GM10266 (cell line): ENCODE measurements at regions not wholly inside any gene's neighbourhood (a gene's known extent, or its start where the extent isn't known, plus 50 kb on each side); places are given as distances from the start of the nearest gene placed in this dataset.

Source experiments
- DNase-seq: peaks from one replicate; pipeline ENCODE4 v3.0.0; 2012; ENCODE audit errors: extremely low spot score
- CTCF ChIP-seq: IDR thresholded peaks from 2 replicates; pipeline ENCODE4 v1.5.1; 2012; ENCODE audit warnings: mild to moderate bottlenecking, low read depth; ENCODE audit not compliant: control insufficient read depth, insufficient read depth; ENCODE audit errors: missing control alignments

DNA sequence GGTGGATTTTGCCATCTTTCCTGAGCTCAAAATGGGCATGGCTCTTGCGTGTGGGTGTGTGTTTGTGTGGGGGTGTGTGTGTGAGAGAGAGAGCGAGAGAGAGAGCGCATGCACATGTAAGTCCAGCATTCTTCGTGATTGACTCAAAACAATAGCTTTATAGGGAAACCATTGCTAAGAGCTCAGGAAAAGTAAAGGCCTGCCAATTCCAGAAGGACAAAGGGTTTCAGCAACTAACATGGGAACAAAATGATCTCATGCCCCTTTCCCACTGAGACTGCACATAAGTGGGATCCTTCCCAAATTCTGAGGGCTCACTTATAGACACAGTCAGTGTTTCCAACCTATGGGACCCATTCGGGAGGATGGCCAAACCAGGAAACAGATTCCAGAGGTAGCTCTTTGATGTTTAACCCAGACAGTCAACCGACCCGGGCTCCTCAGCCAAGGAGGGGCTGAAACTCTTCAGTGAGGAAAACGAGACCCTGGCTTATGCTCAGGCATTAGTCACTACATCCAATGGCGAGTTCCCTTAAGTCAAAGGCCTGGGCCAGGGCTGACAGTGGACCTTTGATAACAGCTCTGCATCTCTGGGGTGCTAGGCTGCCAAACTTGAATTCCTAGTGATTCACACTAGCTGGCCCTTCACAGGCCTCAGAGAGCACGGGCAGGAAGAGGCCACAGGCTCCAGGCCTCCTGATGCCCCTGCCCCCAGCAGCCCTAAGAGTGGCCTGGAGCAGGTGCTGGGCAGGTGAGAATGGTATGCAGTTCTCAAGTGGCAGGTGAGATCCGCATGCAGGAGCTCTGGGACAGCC, 305.0 kb upstream of the C2CD4B start:
- no peak for TF ChIP-seq CTCF
- no peak for DNase-seq

DNA sequence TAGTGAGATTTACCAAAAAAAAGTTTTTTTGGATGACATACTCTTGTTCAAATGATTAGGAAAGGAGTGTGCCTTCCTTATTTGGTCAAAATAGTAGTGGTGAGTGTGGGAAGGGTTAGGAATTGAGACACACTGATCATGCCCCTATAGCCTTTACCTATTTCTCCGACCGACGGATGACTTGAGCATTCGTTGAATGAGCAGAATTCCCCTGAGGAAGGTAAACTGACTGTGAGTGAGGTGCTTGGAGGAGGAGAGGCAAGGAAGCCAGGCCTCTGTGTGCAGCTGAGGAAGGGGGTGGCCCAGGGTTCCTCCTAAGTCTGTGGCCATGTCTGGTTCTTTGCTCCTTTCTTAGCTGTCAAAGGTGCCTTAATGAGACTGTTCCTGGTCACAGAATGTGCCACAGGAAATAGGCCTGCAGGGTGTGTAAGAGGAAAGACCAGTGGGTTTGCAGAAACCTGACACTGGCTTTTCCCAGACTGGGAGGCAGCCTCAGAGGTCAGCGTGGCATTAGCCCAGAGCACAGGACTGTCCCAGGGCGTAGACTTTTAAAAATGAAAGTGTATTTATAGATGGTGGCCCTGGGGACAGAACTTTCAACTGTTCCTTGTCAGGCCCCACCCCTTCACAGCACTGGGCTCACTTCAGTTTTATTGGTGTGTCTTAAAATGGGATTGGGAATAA, 307.7 kb upstream of the C2CD4B start:
- DNase-seq, result no peak
- TF ChIP-seq CTCF, result no peak

DNA sequence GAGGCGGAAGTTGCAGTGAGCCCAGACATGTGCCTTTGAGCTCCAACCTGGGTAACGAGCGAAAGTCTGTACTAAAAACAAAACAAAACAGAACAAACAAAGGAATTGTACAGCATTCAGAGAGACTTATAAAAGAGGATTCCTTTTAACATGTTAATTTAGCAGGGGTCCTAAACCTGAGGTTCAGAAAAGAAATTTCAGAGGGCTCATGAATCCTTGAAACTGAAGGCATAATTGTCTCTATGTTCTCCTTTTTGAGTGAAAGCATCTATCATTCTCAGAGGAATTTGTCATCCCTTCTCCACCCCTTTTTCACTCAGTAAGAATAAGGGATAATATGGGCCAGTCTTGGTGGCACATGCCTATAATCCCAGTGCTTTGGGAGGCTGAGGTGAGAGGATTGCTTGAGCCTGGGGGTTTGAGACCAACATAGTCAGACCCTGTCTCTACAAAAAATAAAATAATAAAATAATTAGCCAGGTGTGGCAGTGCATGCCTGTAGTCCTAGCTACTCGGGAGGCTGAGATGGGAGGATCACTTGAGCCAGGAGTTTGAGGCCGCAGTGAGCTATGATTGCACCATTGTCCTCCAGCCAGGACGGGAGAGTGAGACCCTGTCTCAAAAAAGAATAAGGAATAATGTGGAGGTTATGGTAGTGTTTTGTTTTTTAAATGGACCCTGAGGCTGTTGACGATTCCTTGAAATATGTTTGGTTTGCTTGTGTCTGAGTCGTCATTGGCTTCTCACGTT, 309.1 kb upstream of the C2CD4B start:
- DNase-seq, result no peak
- TF ChIP-seq CTCF, result no peak

DNA sequence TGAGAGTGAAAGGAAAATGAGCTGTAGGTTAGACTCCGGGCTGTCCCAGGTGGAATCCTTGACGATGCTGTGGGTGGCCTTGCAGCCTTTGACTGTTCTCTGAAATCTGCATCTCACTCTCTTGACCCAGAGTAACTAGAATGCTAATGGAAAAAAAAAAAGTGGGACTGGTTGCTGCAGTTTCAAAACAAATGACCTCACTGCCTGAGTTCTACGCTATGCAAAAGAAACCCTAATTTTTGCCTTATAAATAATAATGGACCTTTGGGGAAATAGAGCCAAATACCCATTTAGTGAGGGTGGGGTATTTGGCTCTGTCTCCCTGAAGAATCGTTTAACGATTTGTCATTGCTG, 309.7 kb upstream of the C2CD4B start:
- no peak for TF ChIP-seq CTCF
- DNase-seq, result no peak

GRCh38 chr15:62475591-62475990, 310.5 kb upstream of the C2CD4B start:
- DNase-seq, result no peak
- TF ChIP-seq CTCF, result no peak

DNA sequence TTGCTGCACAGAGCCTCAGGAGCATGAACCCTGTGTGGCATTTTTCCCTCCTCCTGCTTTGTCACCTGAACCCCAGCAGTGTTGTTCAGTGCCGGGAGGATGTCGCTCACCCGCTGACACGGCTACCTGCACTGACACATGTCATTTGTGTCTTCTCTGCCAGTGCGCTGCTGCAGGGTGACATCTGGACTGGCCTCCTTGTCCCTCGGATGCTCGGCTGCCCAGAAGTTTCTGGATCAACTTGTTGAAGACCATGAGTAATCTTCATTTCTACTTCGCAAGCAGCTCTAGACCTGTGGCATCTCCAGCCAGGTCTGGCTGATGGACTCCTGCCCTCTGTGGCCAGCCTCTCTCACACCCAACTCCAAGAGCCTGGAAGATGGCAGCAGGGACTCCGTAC, 311.1 kb upstream of the C2CD4B start:
- TF ChIP-seq CTCF, result no peak
- DNase-seq, result no peak
